HepG2 (cell line): ENCODE measurements at regions not wholly inside any gene's neighbourhood (a gene's known extent, or its start where the extent isn't known, plus 50 kb on each side); places are given as distances from the start of the nearest gene placed in this dataset.

Source experiments
- ATAC-seq: fragments of 200-7000 bp; cut with Tn5 transposase; 3 replicates; pipeline ENCODE4 v1.9.1; 2020; ENCODE audit warnings: mild to moderate bottlenecking, moderate library complexity
- BruUV-seq: library from RNA; stranded (reverse); fragments of 400-500 nt; replicated peaks from 2 replicates; lab custom pipeline; 2021; lab: Mats Ljungman, UMichigan
- CTCF ChIA-PET: fragments of 300-600 bp; formaldehyde crosslinking; extraction: SDS; loops from one replicate; lab custom pipeline; 2021; ENCODE audit warnings: low total read pairs, inconsistent platforms, low intra/inter-chr PET ratio; lab: Yijun Ruan, JAX
- POLR2A ChIA-PET: fragments of 350-600 bp; sonication (Branson Sonifier 250); formaldehyde crosslinking; loops from one replicate; lab custom pipeline; 2020; ENCODE audit warnings: antibody characterized with exemption, inconsistent platforms; lab: Yijun Ruan, JAX
- DNase-seq: peaks from one replicate; pipeline ENCODE4 v3.0.0-alpha.2; 2015; ENCODE audit warnings: low spot score
- FAIRE-seq: peaks from 3 replicates; lab custom pipeline; 2011; peaks lifted over from hg19 to GRCh38; lab: Jason Lieb, UNC
- H2AFZ ChIP-seq: one replicate; pipeline ENCODE4 v1.6.1; 2011; ENCODE audit warnings: low read length, inconsistent platforms
- H3K27ac ChIP-seq: fragments of 300-600 bp; 3 replicates; pipeline ENCODE4 v1.8.0; 2011; ENCODE audit warnings: mixed run types, mild to moderate bottlenecking, mixed read lengths, low read length, inconsistent platforms; ENCODE audit not compliant: insufficient read depth; ENCODE audit errors: extremely low read length
- H3K27me3 ChIP-seq, 2 experiments: fragments of 200-600 bp in 1 of 2; 2 replicates in 1 of 2; 3 replicates in 1 of 2; pipeline versions ENCODE4 v1.6.0 to v1.8.0; 2011; ENCODE audit warnings: low read length in 2 of 2, mild to moderate bottlenecking in 2 of 2, moderate library complexity in 2 of 2, inconsistent platforms in 1 of 2; ENCODE audit not compliant: insufficient read depth in 2 of 2, control insufficient read depth in 1 of 2
- H3K36me3 ChIP-seq, 2 experiments: fragments of 200-600 bp in 1 of 2; replicated peaks in 1 of 2; 2 replicates in 1 of 2; 3 replicates in 1 of 2; pipeline versions ENCODE4 v1.5.1 to v1.8.0; 2011; ENCODE audit warnings: low read length in 2 of 2, inconsistent platforms in 1 of 2; ENCODE audit not compliant: insufficient read depth in 2 of 2, control insufficient read depth in 1 of 2
- H3K4me1 ChIP-seq: 2 replicates; pipeline ENCODE4 v1.5.1; 2012; ENCODE audit warnings: low read length, inconsistent platforms; ENCODE audit not compliant: insufficient read depth
- H3K4me2 ChIP-seq: 2 replicates; pipeline ENCODE4 v1.6.0; 2011; ENCODE audit warnings: low read depth, low read length, inconsistent platforms
- H3K4me3 ChIP-seq, 3 experiments: fragments of 200-600 bp in 1 of 3; sonication (generic), shearing (Covaris generic) in 1 of 3; replicated peaks in 1 of 3; 2 replicates each; pipeline ENCODE4 v1.5.1; 2011 to 2016; ENCODE audit warnings: low read length in 3 of 3, inconsistent platforms in 2 of 3, low read depth in 2 of 3, mild to moderate bottlenecking in 2 of 3, control low read depth in 1 of 3, mixed read lengths in 1 of 3; ENCODE audit not compliant: insufficient read depth in 1 of 3
- H3K79me2 ChIP-seq: one replicate; pipeline ENCODE4 v1.6.1; 2011; ENCODE audit warnings: low read length, inconsistent platforms; ENCODE audit not compliant: insufficient read depth
- H3K9ac ChIP-seq: 2 replicates; pipeline ENCODE4 v1.6.0; 2011; ENCODE audit warnings: mild to moderate bottlenecking, low read depth, low read length, inconsistent platforms; ENCODE audit not compliant: insufficient read depth
- H3K9me3 ChIP-seq: 2 replicates; pipeline ENCODE4 v1.5.1; 2012; ENCODE audit warnings: mild to moderate bottlenecking, low read length
- H4K20me1 ChIP-seq: 2 replicates; pipeline ENCODE4 v1.6.0; 2011; ENCODE audit warnings: inconsistent platforms, mild to moderate bottlenecking, low read length, moderate library complexity; ENCODE audit not compliant: insufficient read depth
- FOXJ3 ChIP-seq: sonication (generic); formaldehyde crosslinking; IDR thresholded peaks from 2 replicates; pipeline ENCODE4 v1.4.0; 2020; ENCODE audit warnings: missing genetic modification reagents, mild to moderate bottlenecking, borderline replicate concordance
- GZF1 ChIP-seq: sonication (generic); formaldehyde crosslinking; IDR thresholded peaks from 2 replicates; pipeline ENCODE4 v1.5.1; 2020; ENCODE audit warnings: mild to moderate bottlenecking, missing genetic modification reagents
- HOXA9 ChIP-seq: sonication (generic); formaldehyde crosslinking; IDR thresholded peaks from 2 replicates; pipeline ENCODE4 v1.8.1; 2022; ENCODE audit warnings: missing genetic modification reagents, mild to moderate bottlenecking, moderate library complexity, borderline replicate concordance
- KMT2A ChIP-seq: sonication (generic); formaldehyde crosslinking; IDR thresholded peaks from 2 replicates; pipeline ENCODE4 v1.4.0; 2020; ENCODE audit warnings: missing genetic modification reagents
- MTF1 ChIP-seq: sonication (generic); formaldehyde crosslinking; IDR thresholded peaks from 2 replicates; pipeline ENCODE4 v1.5.0; 2020; ENCODE audit warnings: missing genetic modification reagents
- NFE2L2 ChIP-seq: fragments of 150-350 bp; IDR thresholded peaks from 2 replicates; pipeline ENCODE4 v1.6.1; 2014; ENCODE audit warnings: low read length
- PCBP2 ChIP-seq: fragments of 200-400 bp; formaldehyde crosslinking; optimal IDR thresholded peaks from 2 replicates; pipeline ENCODE3; 2018; ENCODE audit warnings: low read length, low read depth; ENCODE audit not compliant: poor library complexity, severe bottlenecking
- PHF21A ChIP-seq: sonication (generic); formaldehyde crosslinking; IDR thresholded peaks from 2 replicates; pipeline ENCODE4 v1.5.0; 2020; ENCODE audit warnings: mild to moderate bottlenecking, missing genetic modification reagents
- RARA ChIP-seq: IDR thresholded peaks from 2 replicates; pipeline ENCODE4 v1.6.1; 2016; ENCODE audit warnings: missing genetic modification reagents, missing compliant biosample characterization
- RXRA ChIP-seq: sonication (generic); formaldehyde crosslinking; IDR thresholded peaks from 2 replicates; pipeline ENCODE4 v1.5.1; 2020; ENCODE audit warnings: missing genetic modification reagents
- ZNF282 ChIP-seq: fragments of 450-650 bp; IDR thresholded peaks from 2 replicates; pipeline ENCODE4 v1.6.1; 2018; ENCODE audit not compliant: partially characterized antibody
- ZNF333 ChIP-seq: sonication (generic); formaldehyde crosslinking; IDR thresholded peaks from 2 replicates; pipeline ENCODE4 v1.4.0; 2020; ENCODE audit warnings: mild to moderate bottlenecking, missing genetic modification reagents, borderline replicate concordance
- ZNF644 ChIP-seq: IDR thresholded peaks from 2 replicates; pipeline ENCODE4 v1.6.1; 2016; ENCODE audit warnings: low read depth
- ZZZ3 ChIP-seq: sonication (generic); formaldehyde crosslinking; IDR thresholded peaks from 2 replicates; pipeline ENCODE4 v1.4.0; 2020; ENCODE audit warnings: missing genetic modification reagents, mild to moderate bottlenecking, borderline replicate concordance
- WGBS: methylation state at CpG from one replicate; pipeline ENCODE4 v1.1.6; 2017; ENCODE audit warnings: low lambda C conversion rate; 5-methylcytosine and 5-hydroxymethylcytosine counted together
- in situ Hi-C: cut with HindIII; loops from 2 replicates; pipeline ENCODE4 v1.10.0; 2017; ENCODE audit warnings: low pct_unique_long_range_greater_than_20kb; ENCODE audit not compliant: extremely low pct_ligation_motif_present
- intact Hi-C: fragments of 100-400 bp; cut with micrococcal nuclease; formaldehyde crosslinking; loops from one replicate; pipeline ENCODE4 v1.10.0; 2022; ENCODE audit not compliant: unreplicated experiment
- TF ChIP-seq, protein P1 (sequence below), 2 experiments: IDR thresholded peaks; 2 replicates each; pipeline ENCODE4 v1.6.1; 2011 to 2012; ENCODE audit warnings: low read length in 2 of 2, borderline replicate concordance in 1 of 2, low read depth in 1 of 2, mild to moderate bottlenecking in 1 of 2, moderate library complexity in 1 of 2
- TF ChIP-seq, protein P2 (sequence below): sonication (generic); formaldehyde crosslinking; IDR thresholded peaks from 2 replicates; pipeline ENCODE4 v1.4.0; 2020; ENCODE audit warnings: low read depth, missing genetic modification reagents

DNA sequence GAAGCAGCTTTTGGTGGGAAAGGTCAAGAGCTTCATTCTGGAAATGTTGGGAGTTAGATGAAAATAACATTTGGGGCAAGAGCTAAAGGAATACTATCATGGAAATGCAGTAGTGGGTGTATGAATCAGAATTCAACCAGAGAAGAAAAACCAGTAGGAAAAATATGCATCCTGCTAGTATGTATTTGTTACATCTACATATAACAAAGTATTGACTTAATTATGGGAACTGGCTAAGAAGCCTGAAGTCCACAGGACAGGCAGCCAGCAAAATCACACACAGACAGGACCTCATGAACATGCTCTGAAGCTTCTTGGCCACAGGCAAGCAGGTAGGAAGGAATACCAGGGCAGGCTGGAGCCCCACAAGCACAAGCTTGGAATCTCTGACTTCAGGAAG is 185.8 kb downstream of the FBXO15 start (continued):
- TF ChIP-seq, protein P1, sequence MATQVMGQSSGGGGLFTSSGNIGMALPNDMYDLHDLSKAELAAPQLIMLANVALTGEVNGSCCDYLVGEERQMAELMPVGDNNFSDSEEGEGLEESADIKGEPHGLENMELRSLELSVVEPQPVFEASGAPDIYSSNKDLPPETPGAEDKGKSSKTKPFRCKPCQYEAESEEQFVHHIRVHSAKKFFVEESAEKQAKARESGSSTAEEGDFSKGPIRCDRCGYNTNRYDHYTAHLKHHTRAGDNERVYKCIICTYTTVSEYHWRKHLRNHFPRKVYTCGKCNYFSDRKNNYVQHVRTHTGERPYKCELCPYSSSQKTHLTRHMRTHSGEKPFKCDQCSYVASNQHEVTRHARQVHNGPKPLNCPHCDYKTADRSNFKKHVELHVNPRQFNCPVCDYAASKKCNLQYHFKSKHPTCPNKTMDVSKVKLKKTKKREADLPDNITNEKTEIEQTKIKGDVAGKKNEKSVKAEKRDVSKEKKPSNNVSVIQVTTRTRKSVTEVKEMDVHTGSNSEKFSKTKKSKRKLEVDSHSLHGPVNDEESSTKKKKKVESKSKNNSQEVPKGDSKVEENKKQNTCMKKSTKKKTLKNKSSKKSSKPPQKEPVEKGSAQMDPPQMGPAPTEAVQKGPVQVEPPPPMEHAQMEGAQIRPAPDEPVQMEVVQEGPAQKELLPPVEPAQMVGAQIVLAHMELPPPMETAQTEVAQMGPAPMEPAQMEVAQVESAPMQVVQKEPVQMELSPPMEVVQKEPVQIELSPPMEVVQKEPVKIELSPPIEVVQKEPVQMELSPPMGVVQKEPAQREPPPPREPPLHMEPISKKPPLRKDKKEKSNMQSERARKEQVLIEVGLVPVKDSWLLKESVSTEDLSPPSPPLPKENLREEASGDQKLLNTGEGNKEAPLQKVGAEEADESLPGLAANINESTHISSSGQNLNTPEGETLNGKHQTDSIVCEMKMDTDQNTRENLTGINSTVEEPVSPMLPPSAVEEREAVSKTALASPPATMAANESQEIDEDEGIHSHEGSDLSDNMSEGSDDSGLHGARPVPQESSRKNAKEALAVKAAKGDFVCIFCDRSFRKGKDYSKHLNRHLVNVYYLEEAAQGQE (IDR thresholded peaks at IDR 0.05; ENCODE audit: borderline replicate concordance in 1 of 2, low read depth in 1 of 2, low read length in 2 of 2), result no peak
- no peak for TF ChIP-seq RXRA (CRISPR knock-in tag)
- TF ChIP-seq ZNF282, result no peak
- TF ChIP-seq ZZZ3 (CRISPR knock-in tag), result no peak
- TF ChIP-seq ZNF644 (CRISPR knock-in tag), result no peak

DNA sequence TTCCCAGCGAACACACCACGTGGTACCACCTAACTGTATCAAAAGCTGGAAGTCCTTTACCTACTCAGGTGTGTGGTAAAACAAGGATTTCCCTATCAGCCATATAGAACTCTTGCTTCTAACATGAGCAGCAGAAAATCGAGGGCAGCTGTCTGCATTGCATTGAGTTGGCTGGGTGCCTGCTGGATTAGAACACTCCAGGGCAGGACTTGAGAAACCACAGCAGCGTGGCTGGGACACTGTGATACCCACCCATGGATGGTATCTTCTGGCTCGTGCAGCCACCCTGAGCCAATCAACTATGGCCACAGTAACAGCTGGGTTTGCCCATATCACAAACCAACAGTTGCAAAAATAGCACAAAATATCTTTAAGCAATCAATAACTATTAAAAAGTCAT is 188.3 kb downstream of the FBXO15 start:
- no peak overlapping the region for H3K4me2 ChIP-seq
- TF ChIP-seq GZF1 (CRISPR knock-in tag), result no peak
- no peak for TF ChIP-seq RARA (CRISPR knock-in tag)
- no peak for TF ChIP-seq ZNF333 (CRISPR knock-in tag)
- TF ChIP-seq KMT2A (CRISPR knock-in tag), result no peak
- no peak for TF ChIP-seq PHF21A
- no peak for TF ChIP-seq PCBP2
- TF ChIP-seq FOXJ3 (CRISPR knock-in tag), result no peak
- TF ChIP-seq NFE2L2, result no peak
- TF ChIP-seq, protein P2, sequence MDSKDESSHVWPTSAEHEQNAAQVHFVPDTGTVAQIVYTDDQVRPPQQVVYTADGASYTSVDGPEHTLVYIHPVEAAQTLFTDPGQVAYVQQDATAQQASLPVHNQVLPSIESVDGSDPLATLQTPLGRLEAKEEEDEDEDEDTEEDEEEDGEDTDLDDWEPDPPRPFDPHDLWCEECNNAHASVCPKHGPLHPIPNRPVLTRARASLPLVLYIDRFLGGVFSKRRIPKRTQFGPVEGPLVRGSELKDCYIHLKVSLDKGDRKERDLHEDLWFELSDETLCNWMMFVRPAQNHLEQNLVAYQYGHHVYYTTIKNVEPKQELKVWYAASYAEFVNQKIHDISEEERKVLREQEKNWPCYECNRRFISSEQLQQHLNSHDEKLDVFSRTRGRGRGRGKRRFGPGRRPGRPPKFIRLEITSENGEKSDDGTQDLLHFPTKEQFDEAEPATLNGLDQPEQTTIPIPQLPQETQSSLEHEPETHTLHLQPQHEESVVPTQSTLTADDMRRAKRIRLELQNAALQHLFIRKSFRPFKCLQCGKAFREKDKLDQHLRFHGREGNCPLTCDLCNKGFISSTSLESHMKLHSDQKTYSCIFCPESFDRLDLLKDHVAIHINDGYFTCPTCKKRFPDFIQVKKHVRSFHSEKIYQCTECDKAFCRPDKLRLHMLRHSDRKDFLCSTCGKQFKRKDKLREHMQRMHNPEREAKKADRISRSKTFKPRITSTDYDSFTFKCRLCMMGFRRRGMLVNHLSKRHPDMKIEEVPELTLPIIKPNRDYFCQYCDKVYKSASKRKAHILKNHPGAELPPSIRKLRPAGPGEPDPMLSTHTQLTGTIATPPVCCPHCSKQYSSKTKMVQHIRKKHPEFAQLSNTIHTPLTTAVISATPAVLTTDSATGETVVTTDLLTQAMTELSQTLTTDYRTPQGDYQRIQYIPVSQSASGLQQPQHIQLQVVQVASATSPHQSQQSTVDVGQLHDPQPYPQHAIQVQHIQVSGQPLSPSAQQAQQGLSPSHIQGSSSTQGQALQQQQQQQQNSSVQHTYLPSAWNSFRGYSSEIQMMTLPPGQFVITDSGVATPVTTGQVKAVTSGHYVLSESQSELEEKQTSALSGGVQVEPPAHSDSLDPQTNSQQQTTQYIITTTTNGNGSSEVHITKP (CRISPR knock-in tag), result no peak
- no peak for TF ChIP-seq MTF1
- TF ChIP-seq HOXA9 (CRISPR knock-in tag), result no peak
- ChIA-PET POLR2A (no interaction called here), CTCF (no interaction called here)
- peaks cover 4% of the 10 kb centered on the region; the same call in 1 of the 2 replicates for H3K9me3 ChIP-seq
- no peak for DNase-seq
- intact Hi-C loops (no loop called here), in situ Hi-C loops (no loop called here)
- FAIRE-seq, result no peak
- ATAC-seq, result no peak
- WGBS, result 0% methylated on average over 3 of the region's 5 CpGs
- H3K79me2 ChIP-seq, result no peaks in the 10 kb centered on the region
- H3K36me3 ChIP-seq, result no peaks in the 10 kb centered on the region
- peaks cover 0 to 4% of the 10 kb centered on the region in 2 experiments; a peak in 1 of 5 replicates for H3K27me3 ChIP-seq
- BruUV-seq, result no TSS peak
- no peaks in the 10 kb centered on the region for H3K4me1 ChIP-seq
- no peak overlapping the region for H3K4me3 ChIP-seq
- no peaks in the 10 kb centered on the region for H4K20me1 ChIP-seq
- no peak overlapping the region for H3K9ac ChIP-seq
- no peak overlapping the region for H2AFZ ChIP-seq
- no peak overlapping the region for H3K27ac ChIP-seq
